ENCODE measurements at regions not wholly inside any gene's neighbourhood (a gene's known extent, or its start where the extent isn't known, plus 50 kb on each side); places are given as distances from the start of the nearest gene placed in this dataset.

GRCh38 chr2:58460670-58461069, 219.5 kb upstream of the FANCL start:
- TF ChIP-seq E2F4 (IDR thresholded peaks at IDR 0.05; ENCODE audit: low read depth, low read length) (no peak), POU2F2 (IDR thresholded peaks at IDR 0.05; ENCODE audit: borderline replicate concordance, low read depth, low read length) (no peak), RAD51 (IDR thresholded peaks at IDR 0.05) (no peak), FOXK2 (IDR thresholded peaks at IDR 0.05) (no peak), ZNF207 (IDR thresholded peaks at IDR 0.05; ENCODE audit: borderline replicate concordance) (no peak), PML (IDR thresholded peaks at IDR 0.05; ENCODE audit: low read length) (no peak), NR2C2 (IDR thresholded peaks at IDR 0.05; ENCODE audit: borderline replicate concordance, control insufficient read depth, insufficient read length, low read depth) (no peak), MAX (IDR thresholded peaks at IDR 0.05; ENCODE audit: low read depth, low read length) (no peak), IKZF1 (conservative IDR thresholded peaks at IDR 0.05) (no peak), EP300 (IDR thresholded peaks at IDR 0.05; ENCODE audit: borderline replicate concordance in 1 of 2, control insufficient read depth in 1 of 2, low read depth in 2 of 2, low read length in 2 of 2) (no peak), DPF2 (IDR thresholded peaks at IDR 0.05) (no peak), LARP7 (IDR thresholded peaks at IDR 0.05) (no peak), HDAC2 (IDR thresholded peaks at IDR 0.05) (no peak), POLR2AphosphoS2 (IDR thresholded peaks at IDR 0.05; ENCODE audit: low read depth, low read length) (no peak), STAT1 (conservative IDR thresholded peaks at IDR 0.05) (no peak), WRNIP1 (IDR thresholded peaks at IDR 0.05; ENCODE audit: borderline replicate concordance, low read depth, low read length) (no peak), IRF4 (IDR thresholded peaks at IDR 0.05; ENCODE audit: low read depth, low read length) (no peak), NRF1 (conservative IDR thresholded peaks at IDR 0.05; ENCODE audit: low read depth, low read length) (no peak)
- Histone ChIP-seq H3K4me3 (no peak overlapping the region), H3K27me3 (replicated peaks in 1 of 2; ENCODE audit: control insufficient read depth in 2 of 2, insufficient read depth in 2 of 2, low read length in 1 of 2) (no peaks in the 10 kb centered on the region), H3K4me1 (ENCODE audit: control insufficient read depth, insufficient read depth, low read length) (no peaks in the 10 kb centered on the region), H3K79me2 (ENCODE audit: control insufficient read depth, insufficient read depth, low read length) (no peaks in the 10 kb centered on the region), H3K27ac (ENCODE audit: control insufficient read depth, insufficient read depth) (no peak overlapping the region), H4K20me1 (ENCODE audit: control insufficient read depth, insufficient read depth) (no peaks in the 10 kb centered on the region), H2AFZ (ENCODE audit: control insufficient read depth, low read depth, low read length) (no peak overlapping the region), H3K9ac (ENCODE audit: control insufficient read depth, insufficient read depth, low read length) (no peak overlapping the region), H3K4me2 (ENCODE audit: control insufficient read depth, insufficient read depth) (no peak overlapping the region), H3K9me3 (replicated peaks; ENCODE audit: control insufficient read depth, insufficient read depth, low read length) (no peaks in the 10 kb centered on the region), H3K36me3 (ENCODE audit: control insufficient read depth in 2 of 2, insufficient read depth in 2 of 2, low read length in 1 of 2) (no peaks in the 10 kb centered on the region)
- ChIA-PET RAD21 (ENCODE audit: unreplicated experiment) (no interaction called here), CTCF (no interaction called here), POLR2A (interaction anchor here (0.6 kb wide), 1 partner anchor 271 kb away, joined by 4 read pairs; no protein-coding TSS in a partner anchor), SMC1A (ENCODE audit: uncharacterized antibody, unreplicated experiment) (interaction anchor here (0.7 to 3.7 kb wide), 2 partner anchors 8 to 11 kb away, joined by 3 to 14 read pairs; no protein-coding TSS in a partner anchor)
- WGBS (ENCODE audit: insufficient coverage, insufficient replicate concordance, low lambda C conversion rate, missing lambda C conversion rate), result 70% methylated on average over 13 of the region's 22 CpGs
- ATAC-seq, result no peak
- FAIRE-seq, result no peak
- in situ Hi-C loops (cut with MboI) (no loop called here), intact Hi-C loops (cut with micrococcal nuclease; ENCODE audit: unreplicated experiment) (no loop called here)
- BruUV-seq (replicated peaks), result no TSS peak
- DNase-seq (ENCODE audit: low read depth, low spot score), result no peak

All from GM12878 (cell line).